Smooth muscle cell (in vitro differentiated cells): ENCODE measurements at regions not wholly inside any gene's neighbourhood (a gene's known extent, or its start where the extent isn't known, plus 50 kb on each side); places are given as distances from the start of the nearest gene placed in this dataset.

Experiments
- DNase-seq: peaks from one replicate; lab custom pipeline; 2025; ENCODE audit not compliant: unreplicated experiment; lab: John Stamatoyannopoulos, UW
- H2AFZ ChIP-seq: fragments of 200-600 bp; sonication (generic); 2 replicates; pipeline ENCODE4 v1.6.0; 2016; ENCODE audit warnings: antibody characterized with exemption, low read depth, mild to moderate bottlenecking
- H3F3A ChIP-seq: fragments of 200-600 bp; sonication (generic); 2 replicates; pipeline ENCODE4 v1.6.0; 2017; ENCODE audit warnings: antibody characterized with exemption, low read depth
- H3K27ac ChIP-seq: fragments of 200-600 bp; sonication (generic); 2 replicates; pipeline ENCODE4 v1.5.1; 2016; ENCODE audit warnings: low read depth, mild to moderate bottlenecking
- H3K27me3 ChIP-seq: fragments of 200-600 bp; sonication (generic); 2 replicates; pipeline ENCODE4 v1.6.1; 2016; ENCODE audit warnings: low read depth, mild to moderate bottlenecking
- H3K36me3 ChIP-seq: fragments of 200-600 bp; sonication (generic); 2 replicates; pipeline ENCODE4 v1.5.1; 2016; ENCODE audit warnings: low read depth
- H3K4me1 ChIP-seq: fragments of 200-600 bp; sonication (generic); 2 replicates; pipeline ENCODE4 v1.5.1; 2016; ENCODE audit warnings: low read depth
- H3K4me2 ChIP-seq: fragments of 200-600 bp; sonication (generic); 2 replicates; pipeline ENCODE4 v1.6.0; 2016; ENCODE audit warnings: mild to moderate bottlenecking
- H3K4me3 ChIP-seq: fragments of 200-600 bp; sonication (generic); 2 replicates; pipeline ENCODE4 v1.5.1; 2016; ENCODE audit warnings: mild to moderate bottlenecking
- H3K79me2 ChIP-seq: fragments of 200-600 bp; sonication (generic); 2 replicates; pipeline ENCODE4 v1.6.0; 2016; ENCODE audit warnings: low read depth, mild to moderate bottlenecking
- H3K9ac ChIP-seq: fragments of 200-600 bp; sonication (generic); 2 replicates; pipeline ENCODE4 v1.6.0; 2016; ENCODE audit warnings: low read depth
- H3K9me3 ChIP-seq: fragments of 200-600 bp; sonication (generic); replicated peaks from 2 replicates; pipeline ENCODE4 v1.5.1; 2016; ENCODE audit warnings: low read depth
- H4K20me1 ChIP-seq: fragments of 200-600 bp; sonication (generic); 2 replicates; pipeline ENCODE4 v1.6.0; 2016; ENCODE audit warnings: low read depth
- CTCF ChIP-seq: fragments of 200-600 bp; sonication (generic); IDR thresholded peaks from 2 replicates; pipeline ENCODE4 v1.5.1; 2017; ENCODE audit warnings: borderline replicate concordance, mild to moderate bottlenecking, antibody characterized with exemption; ENCODE audit not compliant: insufficient read depth, poor library complexity, severe bottlenecking
- WGBS: methylation state at CpG from one replicate; pipeline ENCODE4 v1.1.7; 2016; ENCODE audit warnings: low lambda C conversion rate; 5-methylcytosine and 5-hydroxymethylcytosine counted together

DNA sequence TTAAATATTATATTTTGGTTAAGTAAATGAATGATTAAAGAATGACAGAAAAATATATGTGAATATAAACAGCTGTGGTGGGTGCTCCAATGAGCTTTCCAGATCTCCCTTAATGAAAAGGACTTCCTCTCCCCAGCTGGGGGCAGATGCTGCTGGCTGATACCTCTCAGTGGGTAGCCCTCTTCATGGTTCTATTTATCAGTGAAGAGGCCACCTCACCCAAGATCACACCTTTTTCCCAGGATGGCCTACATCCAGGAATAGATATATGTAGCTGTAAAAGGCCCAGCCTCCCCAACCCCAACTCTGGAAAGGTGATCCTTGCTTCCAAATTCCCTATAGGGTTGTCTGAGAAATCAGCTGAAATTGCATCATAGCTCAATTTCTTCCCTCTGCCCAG lies 135.2 kb upstream of the ACVR2A start:
- Histone ChIP-seq H2AFZ (no peak overlapping the region), H3K4me1 (no peaks in the 10 kb centered on the region), H3K36me3 (no peaks in the 10 kb centered on the region), H3K9me3 (no peaks in the 10 kb centered on the region), H3K27me3 (no peaks in the 10 kb centered on the region), H3K79me2 (no peaks in the 10 kb centered on the region), H3K27ac (no peak overlapping the region), H4K20me1 (no peaks in the 10 kb centered on the region), H3F3A (no peaks in the 10 kb centered on the region), H3K4me3 (no peak overlapping the region), H3K9ac (no peak overlapping the region), H3K4me2 (no peak overlapping the region)
- no peak for TF ChIP-seq CTCF
- DNase-seq: no peak

DNA sequence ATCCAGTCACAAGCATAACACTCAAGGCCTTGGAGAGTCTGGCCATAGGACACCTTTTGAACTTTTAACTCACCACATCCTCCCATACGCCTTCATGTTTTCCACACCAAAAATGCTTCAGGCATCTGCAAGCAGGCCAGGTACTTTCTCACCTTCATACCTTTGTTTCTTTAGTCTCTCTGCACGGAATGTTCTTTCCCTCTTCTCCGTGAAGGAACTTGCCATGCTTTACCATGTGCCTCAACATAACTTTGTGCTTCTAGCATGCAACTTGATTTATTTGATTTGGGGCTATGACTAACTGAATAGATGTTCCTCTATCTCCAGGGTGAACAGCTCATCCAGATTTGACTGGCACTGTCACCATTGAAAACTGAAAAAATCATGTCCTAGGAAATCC lies 141.7 kb upstream of the ACVR2A start:
- Histone ChIP-seq H3K79me2 (no peaks in the 10 kb centered on the region), H3K4me3 (no peak overlapping the region), H3K27ac (no peak overlapping the region), H3K4me2 (no peak overlapping the region), H3K36me3 (no peaks in the 10 kb centered on the region), H3F3A (no peaks in the 10 kb centered on the region), H3K9ac (no peak overlapping the region), H3K4me1 (no peaks in the 10 kb centered on the region), H3K9me3 (no peaks in the 10 kb centered on the region), H3K27me3 (no peaks in the 10 kb centered on the region), H4K20me1 (no peaks in the 10 kb centered on the region), H2AFZ (no peak overlapping the region)
- WGBS: 65% methylated on average over 3 of the region's 3 CpGs
- no peak for TF ChIP-seq CTCF
- DNase-seq: no peak

GRCh38 chr2:147698166-147698565 lies 146.7 kb upstream of the ACVR2A start:
- no peaks in the 10 kb centered on the region for H4K20me1 ChIP-seq
- no peak overlapping the region for H3K4me3 ChIP-seq
- H3K4me1 ChIP-seq: no peaks in the 10 kb centered on the region
- no peak overlapping the region for H3K4me2 ChIP-seq
- H3K36me3 ChIP-seq: no peaks in the 10 kb centered on the region
- H3F3A ChIP-seq: no peaks in the 10 kb centered on the region
- TF ChIP-seq CTCF: no peak
- no peaks in the 10 kb centered on the region for H3K27me3 ChIP-seq
- no peak overlapping the region for H3K9ac ChIP-seq
- no peak overlapping the region for H2AFZ ChIP-seq
- no peak overlapping the region for H3K27ac ChIP-seq
- DNase-seq: no peak
- no peaks in the 10 kb centered on the region for H3K9me3 ChIP-seq
- no peaks in the 10 kb centered on the region for H3K79me2 ChIP-seq
- 96% methylated on average over 2 of the region's 2 CpGs for WGBS

GRCh38 chr2:147696426-147696825 lies 148.4 kb upstream of the ACVR2A start:
- no peak overlapping the region for H3K9ac ChIP-seq
- no peak overlapping the region for H2AFZ ChIP-seq
- H3F3A ChIP-seq: no peaks in the 10 kb centered on the region
- no peaks in the 10 kb centered on the region for H4K20me1 ChIP-seq
- no peak overlapping the region for H3K27ac ChIP-seq
- no peaks in the 10 kb centered on the region for H3K27me3 ChIP-seq
- no peak overlapping the region for H3K4me3 ChIP-seq
- no peaks in the 10 kb centered on the region for H3K79me2 ChIP-seq
- no peak for TF ChIP-seq CTCF
- WGBS: 71% methylated on average over 2 of the region's 2 CpGs
- H3K9me3 ChIP-seq: no peaks in the 10 kb centered on the region
- no peaks in the 10 kb centered on the region for H3K4me1 ChIP-seq
- H3K36me3 ChIP-seq: no peaks in the 10 kb centered on the region
- no peak overlapping the region for H3K4me2 ChIP-seq
- no peak for DNase-seq
